Uterus (tissue), 2 donors: ENCODE measurements at regions not wholly inside any gene's neighbourhood (a gene's known extent, or its start where the extent isn't known, plus 50 kb on each side); places are given as distances from the start of the nearest gene placed in this dataset.

Experiments used
- CTCF ChIP-seq, 4 experiments: fragments of 200-600 bp in 2 of 4; fragments of 450-650 bp in 2 of 4; sonication (generic) in 2 of 4; IDR thresholded peaks; one replicate each; pipeline ENCODE4 v1.5.1; 2016 to 2019; ENCODE audit warnings: antibody characterized with exemption in 4 of 4, mild to moderate bottlenecking in 2 of 4, moderate library complexity in 1 of 4
- POLR2A ChIP-seq, 2 donors: fragments of 450-650 bp; IDR thresholded peaks; one replicate each; pipeline ENCODE4 v1.6.1; 2016; ENCODE audit warnings: antibody characterized with exemption in 2 of 2, mild to moderate bottlenecking in 1 of 2, moderate library complexity in 1 of 2

GRCh38 chr14:51473351-51473750, 178.4 kb upstream of the FRMD6 start:
- no peak for TF ChIP-seq CTCF (IDR thresholded peaks at IDR 0.05)
- no peak for TF ChIP-seq POLR2A (IDR thresholded peaks at IDR 0.05)
